ENCODE measurements at regions not wholly inside any gene's neighbourhood (a gene's known extent, or its start where the extent isn't known, plus 50 kb on each side); places are given as distances from the start of the nearest gene placed in this dataset.

- no peaks in the 10 kb centered on the region for H3K9me3 ChIP-seq
- H3K4me1 ChIP-seq = no peaks in the 10 kb centered on the region
- no peaks in the 10 kb centered on the region for H3K27me3 ChIP-seq
- no peaks in the 10 kb centered on the region for H3K36me3 ChIP-seq
- no peak for TF ChIP-seq POLR2A (IDR thresholded peaks at IDR 0.05)
- no peak for TF ChIP-seq CTCF (IDR thresholded peaks at IDR 0.05)
- intact Hi-C loops (cut with DNase I) = no loop called here
- WGBS, 2 donors = 89 to 98% methylated on average over 1 of the region's 1 CpG
- no peak overlapping the region for H3K4me3 ChIP-seq
- no peak overlapping the region for H3K27ac ChIP-seq
- DNase-seq = no peak
Measured at GRCh38 chr2:7738596-7738995, 821.4 kb downstream of the RNF144A start.

GRCh38 chr2:7740114-7740513, 822.9 kb downstream of the RNF144A start:
- TF ChIP-seq CTCF (IDR thresholded peaks at IDR 0.05) = no peak
- no peak for TF ChIP-seq POLR2AphosphoS5 (IDR thresholded peaks at IDR 0.05)
- TF ChIP-seq EP300 (IDR thresholded peaks at IDR 0.05) = no peak
- no peak for TF ChIP-seq POLR2A (IDR thresholded peaks at IDR 0.05)
- no peaks in the 10 kb centered on the region for H3K27me3 ChIP-seq
- no peak for DNase-seq
- H3K4me3 ChIP-seq = no peak overlapping the region
- no peaks in the 10 kb centered on the region for H3K9me3 ChIP-seq
- intact Hi-C loops (cut with DNase I) = loop anchor here (10.0 kb wide), 1 partner anchor 225 kb away; no protein-coding TSS in a partner anchor
- H3K36me3 ChIP-seq = no peaks in the 10 kb centered on the region
- 88 to 92% methylated on average over 2 of the region's 2 CpGs for WGBS, 2 donors
- no peaks in the 10 kb centered on the region for H3K4me1 ChIP-seq
- no peak overlapping the region for H3K27ac ChIP-seq

- no peaks in the 10 kb centered on the region for H3K9me3 ChIP-seq
- WGBS, 2 donors = 77 to 89% methylated on average over 3 of the region's 3 CpGs
- intact Hi-C loops (cut with DNase I) = loop anchor here (10.0 kb wide), 1 partner anchor 228 kb away; no protein-coding TSS in a partner anchor
- H3K4me1 ChIP-seq = peaks cover 0 to 10% (median under 1%) of the 10 kb centered on the region in 4 donors
- no peak overlapping the region for H3K27ac ChIP-seq
- H3K36me3 ChIP-seq = no peaks in the 10 kb centered on the region
- H3K27me3 ChIP-seq = no peaks in the 10 kb centered on the region
- no peak overlapping the region for H3K4me3 ChIP-seq
- DNase-seq = no peak
- no peak for TF ChIP-seq EP300 (IDR thresholded peaks at IDR 0.05)
Measured at GRCh38 chr2:7742301-7742700, 825.1 kb downstream of the RNF144A start.

GRCh38 chr2:7744827-7745226, 827.6 kb downstream of the RNF144A start:
- no peaks in the 10 kb centered on the region for H3K9me3 ChIP-seq
- TF ChIP-seq EP300 (IDR thresholded peaks at IDR 0.05) (no peak), CTCF (IDR thresholded peaks at IDR 0.05) (no peak), POLR2AphosphoS5 (IDR thresholded peaks at IDR 0.05) (no peak), POLR2A (IDR thresholded peaks at IDR 0.05) (no peak)
- no peaks in the 10 kb centered on the region for H3K36me3 ChIP-seq
- 71 to 73% methylated on average over 5 of the region's 5 CpGs for WGBS, 2 donors
- DNase-seq = no peak
- H3K27ac ChIP-seq = no peak overlapping the region
- H3K4me3 ChIP-seq = no peak overlapping the region
- intact Hi-C loops (cut with DNase I) = loop anchor here (10.0 kb wide), 1 partner anchor 230 kb away; no protein-coding TSS in a partner anchor
- no peaks in the 10 kb centered on the region for H3K27me3 ChIP-seq
- peaks cover 0 to 14% (median 3%) of the 10 kb centered on the region in 4 donors for H3K4me1 ChIP-seq

GRCh38 chr2:7745369-7745768, 828.2 kb downstream of the RNF144A start:
- H3K36me3 ChIP-seq = no peaks in the 10 kb centered on the region
- DNase-seq = no peak
- 78 to 87% methylated on average over 2 of the region's 2 CpGs for WGBS, 2 donors
- H3K27me3 ChIP-seq = no peaks in the 10 kb centered on the region
- no peak overlapping the region for H3K4me3 ChIP-seq
- no peak overlapping the region for H3K27ac ChIP-seq
- intact Hi-C loops (cut with DNase I) = loop anchor here (10.0 kb wide), 1 partner anchor 231 kb away; no protein-coding TSS in a partner anchor
- H3K4me1 ChIP-seq = peaks cover 0 to 19% (median 5%) of the 10 kb centered on the region in 4 donors
- TF ChIP-seq POLR2A (IDR thresholded peaks at IDR 0.05) (no peak), POLR2AphosphoS5 (IDR thresholded peaks at IDR 0.05) (no peak)
- no peaks in the 10 kb centered on the region for H3K9me3 ChIP-seq
